Loucy (cell line): ENCODE measurements at regions not wholly inside any gene's neighbourhood (a gene's known extent, or its start where the extent isn't known, plus 50 kb on each side); places are given as distances from the start of the nearest gene placed in this dataset.
"Not testable (repeated sequence)": the region's sequence is repeated elsewhere in the genome, so short reads cannot be mapped to it uniquely, and the experiment has no call there.

Experiments
- H2AFZ ChIP-seq: fragments of 200-600 bp; sonication (generic); 2 replicates; pipeline ENCODE4 v1.6.0; 2016; ENCODE audit warnings: antibody characterized with exemption, mild to moderate bottlenecking, low read length, moderate library complexity
- H3F3A ChIP-seq: fragments of 200-600 bp; 2 replicates; pipeline ENCODE4 v1.6.0; 2016; ENCODE audit warnings: antibody characterized with exemption, low read depth, mild to moderate bottlenecking
- H3K27me3 ChIP-seq: fragments of 200-600 bp; sonication (generic); 2 replicates; pipeline ENCODE4 v1.6.1; 2014; ENCODE audit warnings: low read length, mild to moderate bottlenecking; ENCODE audit not compliant: insufficient read depth, poor library complexity, severe bottlenecking
- H3K36me3 ChIP-seq: fragments of 200-600 bp; sonication (generic); 2 replicates; pipeline ENCODE4 v1.6.1; 2016; ENCODE audit warnings: low read length; ENCODE audit not compliant: insufficient read depth
- H3K4me1 ChIP-seq: fragments of 200-600 bp; sonication (generic); 2 replicates; pipeline ENCODE4 v1.5.1; 2014; ENCODE audit warnings: low read length, mild to moderate bottlenecking; ENCODE audit not compliant: insufficient read depth, poor library complexity, severe bottlenecking
- H3K4me2 ChIP-seq: fragments of 200-600 bp; sonication (generic); 2 replicates; pipeline ENCODE4 v1.6.0; 2014; ENCODE audit warnings: antibody characterized with exemption, low read length, low read depth, mild to moderate bottlenecking; ENCODE audit not compliant: poor library complexity, severe bottlenecking
- H3K4me3 ChIP-seq: fragments of 200-600 bp; sonication (generic); 2 replicates; pipeline ENCODE4 v1.5.1; 2014; ENCODE audit warnings: low read length, mild to moderate bottlenecking, mixed read lengths; ENCODE audit not compliant: poor library complexity, severe bottlenecking
- H3K79me2 ChIP-seq: fragments of 200-600 bp; sonication (generic); 2 replicates; pipeline ENCODE4 v1.6.1; 2014; ENCODE audit warnings: low read length; ENCODE audit not compliant: insufficient read depth
- H3K9ac ChIP-seq: fragments of 200-600 bp; sonication (generic); 2 replicates; pipeline ENCODE4 v1.6.0; 2014; ENCODE audit warnings: mild to moderate bottlenecking, low read depth, low read length, moderate library complexity; ENCODE audit not compliant: poor library complexity, severe bottlenecking
- H3K9me2 ChIP-seq: fragments of 200-600 bp; sonication (generic); replicated peaks from 2 replicates; pipeline ENCODE4 v1.6.1; 2016; ENCODE audit warnings: low read depth, low read length, mixed read lengths
- H3K9me3 ChIP-seq: fragments of 200-600 bp; sonication (generic); 2 replicates; pipeline ENCODE4 v1.6.1; 2014; ENCODE audit warnings: mild to moderate bottlenecking, antibody characterized with exemption, low read length, low read depth; ENCODE audit not compliant: insufficient read depth
- H4K20me1 ChIP-seq: fragments of 200-600 bp; sonication (generic); 2 replicates; pipeline ENCODE4 v1.6.0; 2014; ENCODE audit warnings: antibody characterized with exemption, low read length, mild to moderate bottlenecking; ENCODE audit not compliant: insufficient read depth, poor library complexity, severe bottlenecking
- CTCF ChIP-seq: fragments of 200-600 bp; sonication (generic); conservative IDR thresholded peaks from 2 replicates; pipeline ENCODE4 v1.5.1; 2014; ENCODE audit warnings: mild to moderate bottlenecking, antibody characterized with exemption, low read length
- EZH2phosphoT487 ChIP-seq: fragments of 200-600 bp; IDR thresholded peaks from 2 replicates; pipeline ENCODE4 v1.6.1; 2018; ENCODE audit warnings: antibody characterized with exemption, mild to moderate bottlenecking, moderate library complexity, borderline replicate concordance

DNA sequence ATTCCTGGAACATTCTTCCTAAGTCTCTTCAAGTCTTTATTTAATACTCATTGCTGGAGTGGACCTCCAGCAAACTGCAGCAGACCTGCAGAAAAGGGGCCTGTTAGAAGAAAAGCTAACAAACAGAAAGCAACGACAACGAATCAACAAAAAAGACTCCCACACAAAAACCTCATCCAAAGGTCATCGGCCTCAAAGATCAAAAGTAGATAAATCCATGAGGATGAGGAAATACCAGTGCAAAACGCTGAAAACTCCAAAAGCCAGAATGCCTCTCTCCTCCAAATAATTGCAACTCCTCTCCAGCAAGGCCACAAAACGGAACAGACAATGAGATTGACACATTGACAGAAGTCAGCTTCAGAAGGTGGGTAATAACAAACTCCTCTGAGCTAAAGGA is 472.2 kb downstream of the C12orf50 start:
- Histone ChIP-seq H3K79me2 (no peaks in the 10 kb centered on the region), H3K4me3 (no peak overlapping the region), H3K9me2 (no peaks in the 10 kb centered on the region), H3K27me3 (no peaks in the 10 kb centered on the region), H3F3A (no peaks in the 10 kb centered on the region), H4K20me1 (no peaks in the 10 kb centered on the region), H3K36me3 (no peaks in the 10 kb centered on the region), H2AFZ (no peak overlapping the region), H3K4me2 (no peak overlapping the region), H3K9me3 (no peaks in the 10 kb centered on the region), H3K4me1 (no peaks in the 10 kb centered on the region), H3K9ac (no peak overlapping the region)
- TF ChIP-seq CTCF (no peak), EZH2phosphoT487 (no peak)

- not testable (repeated sequence) for H3K9me3 ChIP-seq, H3K4me2 ChIP-seq, H3K27me3 ChIP-seq, H3K9me2 ChIP-seq, H3K9ac ChIP-seq, H3K4me1 ChIP-seq, H2AFZ ChIP-seq, H4K20me1 ChIP-seq, H3F3A ChIP-seq, H3K36me3 ChIP-seq, H3K4me3 ChIP-seq, H3K79me2 ChIP-seq
Measured at GRCh38 chr12:87531213-87531612, 498.0 kb downstream of the C12orf50 start.

DNA sequence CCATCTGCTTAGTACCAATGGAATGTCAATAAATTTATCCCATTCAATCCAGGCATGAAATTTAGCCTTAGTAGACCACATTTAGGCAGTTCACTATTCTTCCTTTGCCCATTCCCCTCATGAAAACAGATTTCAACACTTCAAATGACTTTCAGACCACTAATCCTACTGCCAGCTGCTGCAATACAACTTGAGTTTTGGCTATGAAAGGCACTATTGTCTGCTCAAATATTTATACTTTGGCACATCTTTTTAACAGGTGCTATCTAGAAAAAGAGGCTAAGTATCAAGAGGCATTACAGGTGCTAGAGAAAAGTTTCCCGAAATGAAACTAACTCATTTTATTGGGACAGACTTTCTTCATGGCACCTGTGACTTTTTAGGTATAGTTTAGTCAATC is 499.8 kb downstream of the C12orf50 start:
- Histone ChIP-seq H3K9me3 (no peaks in the 10 kb centered on the region), H4K20me1 (no peaks in the 10 kb centered on the region), H3F3A (no peaks in the 10 kb centered on the region), H2AFZ (no peak overlapping the region), H3K9me2 (no peaks in the 10 kb centered on the region), H3K4me2 (no peak overlapping the region), H3K36me3 (no peaks in the 10 kb centered on the region), H3K4me1 (no peaks in the 10 kb centered on the region), H3K79me2 (no peaks in the 10 kb centered on the region), H3K4me3 (no peak overlapping the region), H3K27me3 (no peaks in the 10 kb centered on the region), H3K9ac (no peak overlapping the region)
- TF ChIP-seq CTCF (no peak), EZH2phosphoT487 (no peak)

DNA sequence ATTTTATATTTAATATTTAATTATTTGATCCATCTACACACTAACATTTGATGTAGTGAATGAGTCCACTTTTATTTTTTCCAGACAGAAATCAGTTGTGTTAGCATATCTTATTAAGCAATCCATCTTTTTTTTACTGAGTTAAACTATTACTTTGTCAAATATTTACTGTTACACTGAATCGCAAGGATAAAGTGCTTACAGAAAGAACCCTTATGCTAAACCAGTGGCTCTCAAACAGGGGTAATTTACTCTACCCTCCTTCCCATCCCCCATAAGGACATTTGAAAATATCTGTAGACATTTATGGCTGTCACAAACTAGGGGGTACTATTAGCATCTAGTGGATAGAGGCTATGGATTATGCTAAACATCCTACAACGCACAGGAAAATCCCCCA is 508.2 kb downstream of the C12orf50 start:
- Histone ChIP-seq H3F3A (no peaks in the 10 kb centered on the region), H3K9me2 (no peaks in the 10 kb centered on the region), H2AFZ (no peak overlapping the region), H3K9ac (no peak overlapping the region), H3K36me3 (no peaks in the 10 kb centered on the region), H3K79me2 (no peaks in the 10 kb centered on the region), H3K4me2 (no peak overlapping the region), H4K20me1 (no peaks in the 10 kb centered on the region), H3K9me3 (no peaks in the 10 kb centered on the region), H3K4me1 (no peaks in the 10 kb centered on the region), H3K4me3 (no peak overlapping the region), H3K27me3 (no peaks in the 10 kb centered on the region)
- TF ChIP-seq CTCF, result no peak
- TF ChIP-seq EZH2phosphoT487, result no peak
